H1 (cell line): ENCODE measurements at regions not wholly inside any gene's neighbourhood (a gene's known extent, or its start where the extent isn't known, plus 50 kb on each side); places are given as distances from the start of the nearest gene placed in this dataset.

ENCODE experiments used
- CHD2 ChIP-seq: IDR thresholded peaks from 2 replicates; pipeline ENCODE4 v1.6.1; 2012; ENCODE audit warnings: low read length, improper control_type of control experiment
- GTF2F1 ChIP-seq: IDR thresholded peaks from 2 replicates; pipeline ENCODE4 v1.6.1; 2012; ENCODE audit warnings: low read depth, low read length, improper control_type of control experiment, borderline replicate concordance
- KDM5A ChIP-seq: fragments of 200-600 bp; IDR thresholded peaks from 2 replicates; pipeline ENCODE4 v1.7.1; 2012; ENCODE audit warnings: mild to moderate bottlenecking, low read length, inconsistent platforms, mixed read lengths
- NANOG ChIP-seq: IDR thresholded peaks from 2 replicates; pipeline ENCODE4 v1.6.1; 2011; ENCODE audit warnings: low read length, low read depth, mild to moderate bottlenecking, inconsistent platforms; ENCODE audit not compliant: insufficient read depth, poor library complexity, severe bottlenecking
- POU5F1 ChIP-seq: IDR thresholded peaks from 2 replicates; pipeline ENCODE4 v1.6.1; 2011; ENCODE audit warnings: low read depth, mild to moderate bottlenecking, low read length, moderate library complexity
- YY1 ChIP-seq: IDR thresholded peaks from 2 replicates; pipeline ENCODE4 v1.6.1; 2011; ENCODE audit warnings: low read depth, mild to moderate bottlenecking, low read length
- ZNF274 ChIP-seq: IDR thresholded peaks from 2 replicates; pipeline ENCODE4 v1.7.0; 2012; ENCODE audit warnings: low read length, borderline replicate concordance; ENCODE audit errors: extremely low read depth

GRCh38 chr4:181350615-181351415, 892.4 kb upstream of the TENM3 start (continued):
- TF ChIP-seq KDM5A (no peak), NANOG (no peak), ZNF274 (no peak), CHD2 (no peak), YY1 (no peak), GTF2F1 (no peak), POU5F1 (no peak)
